ENCODE measurements at regions not wholly inside any gene's neighbourhood (a gene's known extent, or its start where the extent isn't known, plus 50 kb on each side); places are given as distances from the start of the nearest gene placed in this dataset.

DNA sequence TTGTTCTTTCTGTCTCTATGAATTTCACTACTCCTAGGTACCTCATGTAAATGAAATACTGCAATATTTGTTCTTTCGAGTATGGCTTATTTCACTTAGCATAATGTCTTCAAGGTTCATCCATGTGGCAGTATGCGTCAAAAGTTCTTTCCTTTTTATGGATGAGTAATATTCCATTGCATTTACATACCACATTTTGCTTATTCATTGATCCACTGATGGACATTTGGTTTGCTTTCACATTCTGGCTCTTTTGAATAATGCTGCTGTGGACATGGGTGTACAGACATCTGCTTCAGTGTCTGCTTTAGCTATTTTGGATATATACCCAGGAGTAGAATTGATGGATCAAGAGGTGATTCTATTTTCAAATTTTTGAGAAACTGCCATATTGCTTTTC, 144.2 kb upstream of the PAPPA start:
- TF ChIP-seq, protein P1, sequence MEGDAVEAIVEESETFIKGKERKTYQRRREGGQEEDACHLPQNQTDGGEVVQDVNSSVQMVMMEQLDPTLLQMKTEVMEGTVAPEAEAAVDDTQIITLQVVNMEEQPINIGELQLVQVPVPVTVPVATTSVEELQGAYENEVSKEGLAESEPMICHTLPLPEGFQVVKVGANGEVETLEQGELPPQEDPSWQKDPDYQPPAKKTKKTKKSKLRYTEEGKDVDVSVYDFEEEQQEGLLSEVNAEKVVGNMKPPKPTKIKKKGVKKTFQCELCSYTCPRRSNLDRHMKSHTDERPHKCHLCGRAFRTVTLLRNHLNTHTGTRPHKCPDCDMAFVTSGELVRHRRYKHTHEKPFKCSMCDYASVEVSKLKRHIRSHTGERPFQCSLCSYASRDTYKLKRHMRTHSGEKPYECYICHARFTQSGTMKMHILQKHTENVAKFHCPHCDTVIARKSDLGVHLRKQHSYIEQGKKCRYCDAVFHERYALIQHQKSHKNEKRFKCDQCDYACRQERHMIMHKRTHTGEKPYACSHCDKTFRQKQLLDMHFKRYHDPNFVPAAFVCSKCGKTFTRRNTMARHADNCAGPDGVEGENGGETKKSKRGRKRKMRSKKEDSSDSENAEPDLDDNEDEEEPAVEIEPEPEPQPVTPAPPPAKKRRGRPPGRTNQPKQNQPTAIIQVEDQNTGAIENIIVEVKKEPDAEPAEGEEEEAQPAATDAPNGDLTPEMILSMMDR (optimal IDR thresholded peaks at IDR 0.05 in 1 of 3, IDR thresholded peaks at IDR 0.05 in 1 of 3, conservative IDR thresholded peaks at IDR 0.05 in 1 of 3; ENCODE audit: extremely low read depth in 1 of 3, insufficient read depth in 2 of 3, low read length in 3 of 3): no peak
- TF ChIP-seq EZH2 (IDR thresholded peaks at IDR 0.05; ENCODE audit: low read length): no peak
